GM04504 (cell line): ENCODE measurements at regions not wholly inside any gene's neighbourhood (a gene's known extent, or its start where the extent isn't known, plus 50 kb on each side); places are given as distances from the start of the nearest gene placed in this dataset.

Experiments
- DNase-seq: peaks from one replicate; pipeline ENCODE4 v3.0.0-alpha.2; 2012; ENCODE audit warnings: low read depth

- DNase-seq = no peak
These were observed 73.2 kb downstream of the GPR37 start for GRCh38 chr7:124692425-124692824.

GRCh38 chr7:124690840-124691239 lies 74.8 kb downstream of the GPR37 start:
- DNase-seq = no peak

DNA sequence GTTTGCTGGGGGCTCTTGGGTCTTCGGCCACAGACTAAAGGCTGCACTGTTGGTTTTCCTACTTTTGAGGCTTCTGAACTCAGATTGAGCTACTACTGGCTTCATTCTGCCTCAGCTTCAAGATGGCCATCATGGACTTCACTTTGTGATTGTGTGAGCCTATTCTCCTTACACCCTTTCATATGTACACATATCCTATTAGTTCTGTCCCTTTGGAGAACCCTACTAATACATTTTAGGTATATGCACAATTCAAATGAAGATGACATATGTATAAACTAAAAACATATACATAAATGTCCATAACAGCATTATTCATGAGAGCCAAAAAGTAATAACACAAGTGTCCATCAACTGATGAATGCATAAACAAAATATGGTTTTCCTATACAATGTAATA lies 75.7 kb downstream of the GPR37 start:
- no peak for DNase-seq

- no peak for DNase-seq
These were observed 76.1 kb downstream of the GPR37 start for GRCh38 chr7:124689523-124689922.

GRCh38 chr7:124688991-124689390 lies 76.6 kb downstream of the GPR37 start:
- peak; percentile 36 for DNase-seq

- no peak for DNase-seq
These were observed 78.9 kb downstream of the GPR37 start for GRCh38 chr7:124686543-124687171.

GRCh38 chr7:124681946-124682345 lies 83.6 kb downstream of the GPR37 start:
- DNase-seq = no peak

GRCh38 chr7:124680304-124680703 lies 85.3 kb downstream of the GPR37 start:
- DNase-seq = no peak

DNA sequence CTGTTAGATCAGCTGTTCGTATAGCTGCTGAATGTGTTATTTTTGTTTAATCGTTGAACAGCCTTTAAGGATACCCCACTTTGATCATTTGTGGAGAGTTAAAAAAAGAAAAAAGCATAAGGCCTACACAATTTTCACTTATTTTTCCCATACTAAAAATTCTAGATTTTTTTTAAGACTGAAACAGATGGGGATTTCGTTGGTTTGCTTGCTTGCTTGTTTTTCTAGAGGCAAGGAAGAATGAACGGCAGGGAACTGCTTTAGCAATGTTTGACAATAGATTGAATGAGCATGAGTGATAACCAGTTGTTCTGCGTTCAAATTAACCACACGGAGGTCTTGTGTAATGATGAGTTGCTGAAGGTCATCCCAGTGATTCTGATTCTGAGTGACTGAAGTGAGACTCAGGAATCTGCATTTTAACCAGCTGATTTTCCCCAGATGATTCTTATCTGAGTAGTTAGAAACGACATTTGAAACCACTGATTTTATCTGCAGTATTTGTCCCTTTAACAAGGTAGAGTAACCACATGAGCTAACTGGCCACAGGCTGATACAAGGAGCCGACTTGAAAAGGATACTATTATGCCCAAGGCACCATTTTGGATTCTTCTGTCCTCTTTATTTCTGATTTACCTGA lies 85.9 kb downstream of the GPR37 start:
- no peak for DNase-seq

- DNase-seq = no peak
These were observed 86.4 kb downstream of the GPR37 start for GRCh38 chr7:124679146-124679545.

DNA sequence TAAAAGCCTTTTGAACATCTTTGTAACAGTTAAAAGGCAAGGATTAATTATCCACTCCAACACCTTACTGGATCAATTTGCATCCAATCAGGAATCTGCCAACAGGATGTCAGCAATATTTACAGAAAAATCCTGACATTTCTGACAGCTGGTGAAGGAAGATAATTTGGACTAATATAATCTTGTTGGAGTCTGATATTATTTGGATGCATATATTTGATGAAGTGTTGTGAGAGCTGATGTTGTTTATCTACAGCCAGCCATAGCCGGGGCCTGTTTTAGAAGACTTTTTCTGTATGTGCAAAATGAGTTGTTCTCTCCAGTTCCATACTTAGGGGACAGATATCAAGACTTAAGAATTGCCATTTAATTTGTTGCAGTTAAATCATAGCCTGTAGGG lies 91.1 kb downstream of the GPR37 start:
- no peak for DNase-seq

- DNase-seq = no peak
These were observed 93.6 kb downstream of the GPR37 start for GRCh38 chr7:124672011-124672410.

DNA sequence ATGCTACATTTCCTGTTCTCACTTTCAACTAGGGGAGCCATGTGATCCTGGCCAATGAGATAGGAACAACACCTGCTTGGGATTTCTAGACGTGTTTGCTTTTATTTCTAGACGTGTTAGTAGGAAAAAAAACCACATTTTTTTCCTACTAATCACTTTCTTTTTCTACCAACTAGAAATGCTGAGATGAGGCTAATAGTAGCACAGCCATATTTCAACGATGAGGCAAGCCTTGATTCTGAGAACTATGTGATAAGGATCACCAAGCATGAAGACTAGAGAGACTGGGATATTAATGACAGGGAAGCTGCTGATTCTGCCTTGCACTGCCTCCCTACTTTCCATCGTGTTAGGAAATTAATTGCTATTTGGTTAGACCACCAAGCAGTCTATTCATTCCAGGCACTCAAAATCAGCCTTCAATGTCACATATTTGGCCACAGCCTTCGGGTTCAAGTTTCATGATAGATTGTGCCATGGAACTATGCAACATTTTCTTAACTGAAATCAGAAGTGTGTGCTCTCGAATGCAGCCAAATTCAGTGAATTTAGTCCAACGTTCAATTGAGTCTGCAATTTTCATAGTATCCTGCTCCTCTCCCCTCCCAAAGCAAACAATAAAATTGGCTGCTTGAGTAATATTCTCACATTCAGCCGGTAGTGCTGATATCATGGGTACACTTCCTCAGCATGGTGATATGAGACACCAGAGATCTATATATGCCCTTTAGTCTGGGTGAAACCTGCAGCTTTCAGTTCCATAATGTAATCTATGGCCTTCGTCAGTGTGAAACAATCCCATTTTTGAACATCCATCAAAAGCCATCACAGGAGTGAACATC lies 98.1 kb downstream of the GPR37 start:
- no peak for DNase-seq

DNA sequence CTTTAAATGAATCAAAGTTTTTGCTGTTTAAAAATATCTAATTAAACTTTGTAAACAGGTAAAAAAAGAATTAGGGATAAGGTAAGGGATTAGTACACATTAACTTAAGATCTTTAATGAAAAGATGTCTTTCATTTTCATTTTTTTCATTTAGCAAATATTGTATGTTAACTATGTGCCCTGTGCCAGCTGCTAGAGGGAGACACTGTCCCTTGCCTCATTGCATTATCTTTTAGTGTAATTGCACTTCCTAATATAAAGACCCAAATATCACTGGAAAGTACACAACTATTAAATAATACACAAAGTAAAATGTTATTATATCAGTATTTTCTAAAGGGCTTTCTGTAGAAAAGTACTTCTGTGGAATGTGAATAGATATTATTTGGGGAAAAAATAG lies 102.7 kb downstream of the GPR37 start:
- no peak for DNase-seq

- no peak for DNase-seq
These were observed 103.2 kb downstream of the GPR37 start for GRCh38 chr7:124662372-124662771.

DNA sequence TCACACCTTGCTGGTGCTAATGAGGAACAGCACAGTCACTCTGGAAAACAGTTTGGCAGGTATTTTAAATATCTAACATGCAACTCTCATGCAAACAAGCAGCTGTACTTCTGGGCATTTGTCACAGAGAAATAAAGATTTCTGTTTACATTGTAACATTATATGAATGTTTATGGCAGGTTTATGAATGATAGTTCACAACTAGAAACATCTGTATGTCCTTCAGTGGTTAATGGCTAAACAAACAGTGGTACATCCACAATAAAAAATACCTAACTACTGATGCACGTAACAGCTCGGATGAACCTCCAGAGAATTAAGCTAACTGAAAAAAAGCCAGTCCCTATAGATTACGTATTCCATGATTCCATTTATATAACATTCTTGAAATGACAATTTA lies 109.6 kb downstream of the GPR37 start:
- no peak for DNase-seq

GRCh38 chr7:124652237-124652636 lies 113.4 kb downstream of the GPR37 start:
- DNase-seq = peak; percentile 24

DNA sequence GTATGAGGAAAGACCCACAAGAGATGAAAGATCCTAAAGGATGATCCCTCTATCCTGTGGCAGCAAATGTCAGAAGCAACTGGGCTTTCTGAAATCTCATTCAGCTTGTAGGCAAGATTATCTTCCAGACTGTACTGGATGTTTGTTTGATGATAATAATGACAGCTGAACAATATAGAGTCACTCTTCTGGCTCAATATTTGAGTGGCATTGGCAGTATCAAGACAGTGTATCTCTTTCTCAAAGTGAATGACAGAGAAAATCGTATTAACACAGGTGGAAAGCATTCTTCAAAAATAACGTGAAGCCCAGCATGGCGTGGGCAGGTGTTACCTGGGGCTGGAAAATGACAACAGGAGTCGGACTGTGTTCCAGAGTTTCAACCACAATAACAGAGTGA lies 114.5 kb downstream of the GPR37 start:
- no peak for DNase-seq

GRCh38 chr7:124649397-124650014 lies 116.1 kb downstream of the GPR37 start:
- no peak for DNase-seq

DNA sequence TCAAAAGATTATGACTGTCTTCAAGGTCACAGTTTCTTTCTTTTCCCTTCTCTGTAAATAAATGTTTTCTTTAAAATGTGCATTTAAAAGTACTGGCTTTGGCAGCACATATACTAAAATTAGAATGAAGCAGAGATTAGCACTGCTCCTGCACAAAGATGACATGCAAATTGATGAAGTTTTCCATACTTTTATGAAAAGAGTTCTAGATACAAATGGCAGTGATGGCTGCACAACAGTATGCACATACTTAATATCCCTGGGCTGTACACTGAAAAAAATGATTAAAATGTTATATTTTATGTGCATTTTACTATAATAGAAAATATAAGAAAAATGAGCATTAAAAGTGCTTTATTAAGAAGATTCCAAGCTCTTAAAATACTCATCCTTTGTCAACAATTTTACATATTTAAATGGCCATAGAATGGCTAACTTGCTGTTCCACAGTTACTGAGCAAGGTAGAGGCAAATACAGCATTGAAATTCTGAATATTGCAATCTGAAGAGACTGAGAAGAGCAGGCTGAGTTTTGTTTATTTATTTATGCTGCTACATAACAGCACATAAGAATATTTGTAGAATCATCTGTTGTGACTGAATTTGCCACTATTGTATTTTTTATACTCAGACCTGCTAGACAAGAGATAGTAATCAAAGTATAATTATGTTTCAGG lies 117.8 kb downstream of the GPR37 start:
- DNase-seq = no peak

DNA sequence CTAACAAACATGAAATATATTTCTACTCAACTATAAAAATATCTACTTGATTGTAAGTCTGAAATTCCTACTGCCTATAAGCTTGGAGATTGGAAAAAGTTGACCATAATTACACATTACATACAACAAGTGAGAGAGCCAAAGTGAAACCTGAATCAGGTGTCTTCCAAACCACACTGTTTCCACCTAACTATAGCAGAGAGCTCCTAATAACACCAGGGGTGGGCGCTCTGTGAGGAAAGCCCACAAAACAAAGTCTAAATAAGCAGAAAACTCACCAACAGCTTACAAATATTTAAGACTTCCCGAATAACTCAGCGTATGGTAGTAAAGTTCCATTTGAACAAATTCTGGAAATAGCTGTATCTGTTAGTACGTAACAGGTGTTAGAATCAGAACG lies 119.9 kb downstream of the GPR37 start:
- no peak for DNase-seq

- no peak for DNase-seq
These were observed 122.2 kb downstream of the GPR37 start for GRCh38 chr7:124643311-124643811.
